SK-N-SH (cell line): ENCODE measurements at regions not wholly inside any gene's neighbourhood (a gene's known extent, or its start where the extent isn't known, plus 50 kb on each side); places are given as distances from the start of the nearest gene placed in this dataset.

Experiments
- CTCF ChIA-PET: fragments of 300-600, 350-600 bp; formaldehyde crosslinking; extraction: SDS; loops from one replicate; lab custom pipeline; 2021; lab: Yijun Ruan, JAX
- POLR2A ChIA-PET: fragments of 350-600 bp; sonication (Branson Sonifier 250); formaldehyde crosslinking; extraction: SDS; loops from one replicate; lab custom pipeline; 2020; ENCODE audit warnings: antibody characterized with exemption, inconsistent platforms; lab: Yijun Ruan, JAX
- DNase-seq: peaks from one replicate; pipeline ENCODE4 v3.0.0; 2012
- H2AFZ ChIP-seq: fragments of 200-600 bp; sonication (generic); 2 replicates; pipeline ENCODE4 v1.8.1; 2016; ENCODE audit warnings: antibody characterized with exemption, mild to moderate bottlenecking, low read depth
- H3F3A ChIP-seq: fragments of 200-600 bp; sonication (generic); replicated peaks from 2 replicates; pipeline ENCODE3; 2016; ENCODE audit warnings: antibody characterized with exemption, mild to moderate bottlenecking; ENCODE audit not compliant: insufficient read depth
- H3K27ac ChIP-seq, 2 experiments: fragments of 200-500 bp in 1 of 2; fragments of 200-600 bp in 1 of 2; sonication (Bioruptor generic) in 1 of 2; sonication (generic), shearing (Covaris generic) in 1 of 2; 2 replicates each; pipeline versions ENCODE4 v1.5.1 to v1.6.1; 2014 to 2016; ENCODE audit warnings: low read depth in 2 of 2, inconsistent platforms in 1 of 2, low read length in 1 of 2, mild to moderate bottlenecking in 1 of 2, mixed read lengths in 1 of 2
- H3K27me3 ChIP-seq: fragments of 200-600 bp; sonication (generic), shearing (Covaris generic); 2 replicates; pipeline ENCODE4 v1.6.1; 2016; ENCODE audit warnings: mixed run types; ENCODE audit not compliant: insufficient read depth
- H3K36me3 ChIP-seq, 2 experiments: fragments of 200-500 bp in 1 of 2; fragments of 200-600 bp in 1 of 2; sonication (Bioruptor generic) in 1 of 2; sonication (generic) in 1 of 2; replicated peaks in 1 of 2; 2 replicates each; pipeline versions ENCODE3 to v1.5.1; 2014 to 2016; ENCODE audit warnings: low read length in 1 of 2, mild to moderate bottlenecking in 1 of 2; ENCODE audit not compliant: insufficient read depth in 2 of 2, control insufficient read depth in 1 of 2
- H3K4me1 ChIP-seq, 2 experiments: fragments of 200-500 bp in 1 of 2; fragments of 200-600 bp in 1 of 2; sonication (Bioruptor generic) in 1 of 2; sonication (generic), shearing (Covaris generic) in 1 of 2; 2 replicates each; pipeline versions ENCODE4 v1.5.1 to v1.6.1; 2014 to 2016; ENCODE audit warnings: low read depth in 1 of 2, low read length in 1 of 2, mixed run types in 1 of 2; ENCODE audit not compliant: insufficient read depth in 2 of 2, control insufficient read depth in 1 of 2
- H3K4me2 ChIP-seq: fragments of 200-600 bp; sonication (generic), shearing (Covaris generic); 2 replicates; pipeline ENCODE4 v1.6.1; 2017; ENCODE audit warnings: mixed run types
- H3K4me3 ChIP-seq, 2 experiments: fragments of 200-500 bp in 1 of 2; fragments of 200-600 bp in 1 of 2; sonication (Bioruptor generic) in 1 of 2; sonication (generic), shearing (Covaris generic) in 1 of 2; 2 replicates each; pipeline versions ENCODE4 v1.5.1 to v1.8.1; 2014 to 2016; ENCODE audit warnings: low read depth in 2 of 2, inconsistent platforms in 1 of 2, low read length in 1 of 2, mild to moderate bottlenecking in 1 of 2, mixed read lengths in 1 of 2, moderate library complexity in 1 of 2
- H3K79me2 ChIP-seq: fragments of 200-600 bp; sonication (generic); 2 replicates; pipeline ENCODE4 v1.8.1; 2017; ENCODE audit warnings: mild to moderate bottlenecking; ENCODE audit not compliant: insufficient read depth
- H3K9ac ChIP-seq: fragments of 200-600 bp; sonication (generic); 2 replicates; pipeline ENCODE4 v1.6.1; 2017; ENCODE audit warnings: mixed run types
- H3K9me2 ChIP-seq: fragments of 200-600 bp; sonication (generic); 2 replicates; pipeline ENCODE4 v1.6.1; 2017; ENCODE audit warnings: mixed run types
- H3K9me3 ChIP-seq: fragments of 200-600 bp; sonication (generic); 2 replicates; pipeline ENCODE4 v1.6.1; 2017; ENCODE audit warnings: mixed run types, mild to moderate bottlenecking, moderate library complexity
- H4K20me1 ChIP-seq: fragments of 200-600 bp; sonication (generic); 2 replicates; pipeline ENCODE4 v1.6.1; 2017; ENCODE audit warnings: mild to moderate bottlenecking, mixed run types; ENCODE audit not compliant: insufficient read depth
- CHD2 ChIP-seq: fragments of 150-350 bp; IDR thresholded peaks from 2 replicates; pipeline ENCODE4 v1.6.1; 2018; ENCODE audit warnings: low read length; ENCODE audit not compliant: partially characterized antibody
- CTCF ChIP-seq: fragments of 200-600 bp; sonication (generic); IDR thresholded peaks from 2 replicates; pipeline ENCODE4 v1.6.1; 2017; ENCODE audit warnings: antibody characterized with exemption, mild to moderate bottlenecking, moderate library complexity
- ELF1 ChIP-seq: IDR thresholded peaks from 2 replicates; pipeline ENCODE4 v1.4.0; 2012
- EZH2phosphoT487 ChIP-seq: fragments of 200-600 bp; sonication (generic); IDR thresholded peaks from 2 replicates; pipeline ENCODE4 v1.6.1; 2017; ENCODE audit warnings: low read depth, mixed run types, mild to moderate bottlenecking, antibody characterized with exemption, moderate library complexity, borderline replicate concordance
- FOXJ3 ChIP-seq: sonication (generic); formaldehyde crosslinking; IDR thresholded peaks from 2 replicates; pipeline ENCODE4 v1.5.1; 2020; ENCODE audit warnings: mild to moderate bottlenecking, missing genetic modification reagents
- FOXM1 ChIP-seq: IDR thresholded peaks from 2 replicates; pipeline ENCODE4 v1.4.0; 2012; ENCODE audit warnings: low read depth, mild to moderate bottlenecking
- GABPA ChIP-seq: IDR thresholded peaks from 2 replicates; pipeline ENCODE4 v1.4.0; 2012; ENCODE audit warnings: low read depth, mild to moderate bottlenecking
- GATA2 ChIP-seq: sonication (generic); formaldehyde crosslinking; IDR thresholded peaks from 2 replicates; pipeline ENCODE4 v1.5.0; 2020; ENCODE audit warnings: mild to moderate bottlenecking, missing genetic modification reagents
- JUND ChIP-seq: IDR thresholded peaks from 2 replicates; pipeline ENCODE4 v1.4.0; 2012
- MAX ChIP-seq: IDR thresholded peaks from 2 replicates; pipeline ENCODE4 v1.4.0; 2012; ENCODE audit warnings: low read depth
- MEF2A ChIP-seq: IDR thresholded peaks from 2 replicates; pipeline ENCODE4 v1.4.0; 2012; ENCODE audit warnings: low read depth, borderline replicate concordance
- MXI1 ChIP-seq: IDR thresholded peaks from 2 replicates; pipeline ENCODE4 v1.6.1; 2012; ENCODE audit warnings: mild to moderate bottlenecking, low read depth, low read length, improper control_type of control experiment
- NFIC ChIP-seq: IDR thresholded peaks from 2 replicates; pipeline ENCODE4 v1.4.0; 2012; ENCODE audit warnings: borderline replicate concordance
- NRF1 ChIP-seq: IDR thresholded peaks from 2 replicates; pipeline ENCODE4 v1.6.1; 2012; ENCODE audit warnings: low read depth, mild to moderate bottlenecking, low read length
- PBX3 ChIP-seq: IDR thresholded peaks from 2 replicates; pipeline ENCODE4; 2012
- RAD21 ChIP-seq: IDR thresholded peaks from 2 replicates; pipeline ENCODE4 v1.6.1; 2012; ENCODE audit warnings: mild to moderate bottlenecking, low read length
- RCOR1 ChIP-seq: fragments of 150-350 bp; IDR thresholded peaks from 2 replicates; pipeline ENCODE4 v1.6.1; 2017; ENCODE audit warnings: antibody characterized with exemption, low read length
- REST ChIP-seq: IDR thresholded peaks from 2 replicates; pipeline ENCODE4 v1.6.1; 2012; ENCODE audit warnings: mild to moderate bottlenecking, low read depth, low read length, moderate library complexity
- RXRA ChIP-seq: IDR thresholded peaks from 2 replicates; pipeline ENCODE4 v1.4.0; 2012; ENCODE audit warnings: low read depth, mild to moderate bottlenecking, borderline replicate concordance
- SIN3A ChIP-seq: IDR thresholded peaks from 2 replicates; pipeline ENCODE4 v1.6.1; 2012; ENCODE audit warnings: low read depth, mild to moderate bottlenecking, low read length, moderate library complexity, borderline replicate concordance
- SMC3 ChIP-seq: IDR thresholded peaks from 2 replicates; pipeline ENCODE4 v1.6.1; 2012; ENCODE audit warnings: low read depth, low read length, improper control_type of control experiment
- TCF12 ChIP-seq: IDR thresholded peaks from 2 replicates; pipeline ENCODE4 v1.4.0; 2012
- TEAD4 ChIP-seq: IDR thresholded peaks from 2 replicates; pipeline ENCODE4 v1.4.0; 2012; ENCODE audit warnings: mild to moderate bottlenecking, borderline replicate concordance; ENCODE audit not compliant: insufficient read depth
- ZBTB33 ChIP-seq: IDR thresholded peaks from 2 replicates; pipeline ENCODE4 v1.4.0; 2012; ENCODE audit warnings: low read depth, borderline replicate concordance
- WGBS: methylation state at CpG from one replicate; pipeline ENCODE4 v1.1.6; 2017; ENCODE audit warnings: low lambda C conversion rate; 5-methylcytosine and 5-hydroxymethylcytosine counted together
- TF ChIP-seq, protein P1 (sequence below): fragments of 150-350 bp; IDR thresholded peaks from 2 replicates; pipeline ENCODE4 v1.6.1; 2016; ENCODE audit warnings: mild to moderate bottlenecking, low read depth, low read length

GRCh38 chr1:233448109-233448689, 120.7 kb downstream of the MAP3K21 start:
- peaks cover 0 to 17% of the 10 kb centered on the region in 2 experiments; a peak in 2 of 4 replicates for H3K4me1 ChIP-seq
- H2AFZ ChIP-seq: no peak overlapping the region
- H3F3A ChIP-seq: peaks cover 1% of the 10 kb centered on the region
- H3K4me3 ChIP-seq: no peak overlapping the region
- peak; percentile 67 for DNase-seq
- H3K9me2 ChIP-seq: no peaks in the 10 kb centered on the region
- ChIA-PET POLR2A (no interaction called here), CTCF (interaction anchor here (0.7 to 3.0 kb wide), 8 partner anchors 8 to 1511 kb away, joined by 3 to 17 read pairs (median 4); partner anchors contain the start of gene SLC35F3)
- no peak overlapping the region for H3K9ac ChIP-seq
- peak overlapping the region in 1 of 2 experiments; percentile 90; a peak in 2 of 4 replicates for H3K27ac ChIP-seq
- H3K79me2 ChIP-seq: no peaks in the 10 kb centered on the region
- WGBS: 38% methylated on average over 4 of the region's 4 CpGs
- H4K20me1 ChIP-seq: no peaks in the 10 kb centered on the region
- H3K9me3 ChIP-seq: no peaks in the 10 kb centered on the region
- no peaks in the 10 kb centered on the region for H3K27me3 ChIP-seq
- H3K36me3 ChIP-seq: no peaks in the 10 kb centered on the region
- no peak overlapping the region for H3K4me2 ChIP-seq
- TF ChIP-seq CTCF (no peak), FOXJ3 (peak; percentile 58; the same call in 1 of the 2 replicates), ELF1 (no peak), PBX3 (no peak), SIN3A (no peak), JUND (no peak), ZBTB33 (no peak), TEAD4 (no peak), RXRA (no peak), GATA2 (peak; percentile 39), RAD21 (no peak; the same call in 1 of the 2 replicates), NFIC (no peak), NRF1 (no peak), MXI1 (peak; percentile 80), GABPA (no peak), SMC3 (no peak), EZH2phosphoT487 (no peak), MEF2A (no peak), TCF12 (no peak), FOXM1 (no peak), MAX (no peak), RCOR1 (peak; percentile 72), CHD2 (peak; percentile 51), REST (no peak)
- TF ChIP-seq, protein P1, sequence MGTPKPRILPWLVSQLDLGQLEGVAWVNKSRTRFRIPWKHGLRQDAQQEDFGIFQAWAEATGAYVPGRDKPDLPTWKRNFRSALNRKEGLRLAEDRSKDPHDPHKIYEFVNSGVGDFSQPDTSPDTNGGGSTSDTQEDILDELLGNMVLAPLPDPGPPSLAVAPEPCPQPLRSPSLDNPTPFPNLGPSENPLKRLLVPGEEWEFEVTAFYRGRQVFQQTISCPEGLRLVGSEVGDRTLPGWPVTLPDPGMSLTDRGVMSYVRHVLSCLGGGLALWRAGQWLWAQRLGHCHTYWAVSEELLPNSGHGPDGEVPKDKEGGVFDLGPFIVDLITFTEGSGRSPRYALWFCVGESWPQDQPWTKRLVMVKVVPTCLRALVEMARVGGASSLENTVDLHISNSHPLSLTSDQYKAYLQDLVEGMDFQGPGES: no peak
